ENCODE measurements at regions not wholly inside any gene's neighbourhood (a gene's known extent, or its start where the extent isn't known, plus 50 kb on each side); places are given as distances from the start of the nearest gene placed in this dataset.

DNA sequence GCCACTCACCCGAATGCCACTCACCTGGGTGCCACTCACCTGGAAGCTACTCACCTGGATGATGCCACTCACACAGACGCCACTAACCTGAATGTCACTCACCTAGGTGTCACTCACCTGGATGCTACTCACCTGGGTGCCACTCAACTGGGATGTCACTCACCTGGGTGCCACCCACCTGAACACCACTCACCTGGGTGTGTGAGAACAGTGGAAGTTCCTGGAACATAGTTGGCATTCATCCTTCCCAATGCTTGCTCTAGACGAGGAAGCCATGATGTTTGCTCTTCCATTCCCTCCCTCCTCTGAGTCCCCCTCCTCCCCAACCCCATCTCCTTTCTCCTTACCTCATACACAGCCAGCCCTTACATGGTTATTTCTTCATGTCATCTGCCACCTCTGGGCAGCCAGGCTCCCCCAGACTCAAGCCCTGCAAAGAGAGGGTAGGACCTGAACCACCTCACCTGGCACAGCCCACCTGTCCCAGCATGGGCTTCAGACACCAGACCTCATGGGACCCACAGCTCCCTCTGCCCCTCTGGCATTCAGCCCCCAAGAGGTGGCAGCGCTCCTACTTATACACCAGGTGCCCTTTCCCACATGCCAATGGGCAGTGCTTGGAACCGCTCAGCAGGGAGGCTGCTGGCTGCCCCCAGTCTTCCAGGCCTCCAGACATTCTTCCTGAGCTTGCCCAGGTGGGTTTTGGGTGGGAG lies 171.8 kb upstream of the FOXF1 start:
- TF ChIP-seq, protein P1, sequence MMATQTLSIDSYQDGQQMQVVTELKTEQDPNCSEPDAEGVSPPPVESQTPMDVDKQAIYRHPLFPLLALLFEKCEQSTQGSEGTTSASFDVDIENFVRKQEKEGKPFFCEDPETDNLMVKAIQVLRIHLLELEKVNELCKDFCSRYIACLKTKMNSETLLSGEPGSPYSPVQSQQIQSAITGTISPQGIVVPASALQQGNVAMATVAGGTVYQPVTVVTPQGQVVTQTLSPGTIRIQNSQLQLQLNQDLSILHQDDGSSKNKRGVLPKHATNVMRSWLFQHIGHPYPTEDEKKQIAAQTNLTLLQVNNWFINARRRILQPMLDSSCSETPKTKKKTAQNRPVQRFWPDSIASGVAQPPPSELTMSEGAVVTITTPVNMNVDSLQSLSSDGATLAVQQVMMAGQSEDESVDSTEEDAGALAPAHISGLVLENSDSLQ (IDR thresholded peaks at IDR 0.05): no peak
- no peak for TF ChIP-seq SP1 (IDR thresholded peaks at IDR 0.05)
- no peak for TF ChIP-seq FOXA1 (IDR thresholded peaks at IDR 0.05)
- no peak for TF ChIP-seq BHLHE40 (IDR thresholded peaks at IDR 0.05; ENCODE audit: borderline replicate concordance)
- no peak for TF ChIP-seq FOXK2 (IDR thresholded peaks at IDR 0.05)
- no peak for TF ChIP-seq NFRKB (IDR thresholded peaks at IDR 0.05)
- no peak for TF ChIP-seq ARNT (IDR thresholded peaks at IDR 0.05)
- TF ChIP-seq ELF4 (IDR thresholded peaks at IDR 0.05): no peak
- TF ChIP-seq FOXM1 (IDR thresholded peaks at IDR 0.05; ENCODE audit: borderline replicate concordance): no peak
- no peak for TF ChIP-seq SUZ12 (IDR thresholded peaks at IDR 0.05)
- no peak for TF ChIP-seq HDGF (IDR thresholded peaks at IDR 0.05; ENCODE audit: borderline replicate concordance)
